ENCODE measurements at regions not wholly inside any gene's neighbourhood (a gene's known extent, or its start where the extent isn't known, plus 50 kb on each side); places are given as distances from the start of the nearest gene placed in this dataset.

GRCh38 chr2:11997142-11997541, 250.7 kb downstream of the LPIN1 start:
- H3K36me3 ChIP-seq (ENCODE audit: low read depth) = no peaks in the 10 kb centered on the region
- ATAC-seq (ENCODE audit: low read depth) = no peak
- H3K27ac ChIP-seq (ENCODE audit: poor library complexity, severe bottlenecking) = peak overlapping the region; percentile 57
- no peak for DNase-seq (ENCODE audit: low spot score)
- TF ChIP-seq CTCF (IDR thresholded peaks at IDR 0.05; ENCODE audit: poor library complexity, severe bottlenecking) = no peak
- H3K27me3 ChIP-seq (ENCODE audit: insufficient read depth, poor library complexity, severe bottlenecking) = no peaks in the 10 kb centered on the region
- H3K9me3 ChIP-seq (ENCODE audit: severe bottlenecking) = no peaks in the 10 kb centered on the region
- H3K4me1 ChIP-seq (ENCODE audit: insufficient read depth, poor library complexity, severe bottlenecking) = peaks cover 15% of the 10 kb centered on the region
- H3K4me3 ChIP-seq (ENCODE audit: severe bottlenecking) = no peak overlapping the region

GRCh38 chr2:11998218-11998617, 251.8 kb downstream of the LPIN1 start:
- Histone ChIP-seq H3K4me1 (ENCODE audit: insufficient read depth, poor library complexity, severe bottlenecking) (peaks cover 15% of the 10 kb centered on the region), H3K36me3 (ENCODE audit: low read depth) (no peaks in the 10 kb centered on the region), H3K27ac (ENCODE audit: poor library complexity, severe bottlenecking) (peak overlapping the region; percentile 15), H3K27me3 (ENCODE audit: insufficient read depth, poor library complexity, severe bottlenecking) (no peaks in the 10 kb centered on the region), H3K4me3 (ENCODE audit: severe bottlenecking) (no peak overlapping the region), H3K9me3 (ENCODE audit: severe bottlenecking) (no peaks in the 10 kb centered on the region)
- ATAC-seq (ENCODE audit: low read depth) = peak; percentile 61; the same call in 1 of the 3 replicates
- no peak for TF ChIP-seq CTCF (IDR thresholded peaks at IDR 0.05; ENCODE audit: poor library complexity, severe bottlenecking)
- DNase-seq (ENCODE audit: low spot score) = no peak

GRCh38 chr2:11998626-11999378, 252.4 kb downstream of the LPIN1 start:
- Histone ChIP-seq H3K27ac (ENCODE audit: poor library complexity, severe bottlenecking) (peak overlapping the region; percentile 15), H3K27me3 (ENCODE audit: insufficient read depth, poor library complexity, severe bottlenecking) (no peaks in the 10 kb centered on the region), H3K9me3 (ENCODE audit: severe bottlenecking) (no peaks in the 10 kb centered on the region), H3K4me3 (ENCODE audit: severe bottlenecking) (no peak overlapping the region), H3K36me3 (ENCODE audit: low read depth) (no peaks in the 10 kb centered on the region), H3K4me1 (ENCODE audit: insufficient read depth, poor library complexity, severe bottlenecking) (peaks cover 15% of the 10 kb centered on the region)
- DNase-seq (ENCODE audit: low spot score) (no peak), ATAC-seq (ENCODE audit: low read depth) (peak; percentile 27; the same call in 1 of the 3 replicates)
- TF ChIP-seq CTCF (IDR thresholded peaks at IDR 0.05; ENCODE audit: poor library complexity, severe bottlenecking) = no peak

GRCh38 chr2:12001621-12002020, 255.2 kb downstream of the LPIN1 start:
- no peak for TF ChIP-seq CTCF (IDR thresholded peaks at IDR 0.05; ENCODE audit: poor library complexity, severe bottlenecking)
- DNase-seq (ENCODE audit: low spot score) (no peak), ATAC-seq (ENCODE audit: low read depth) (no peak)
- Histone ChIP-seq H3K9me3 (ENCODE audit: severe bottlenecking) (no peaks in the 10 kb centered on the region), H3K4me3 (ENCODE audit: severe bottlenecking) (no peak overlapping the region), H3K27me3 (ENCODE audit: insufficient read depth, poor library complexity, severe bottlenecking) (no peaks in the 10 kb centered on the region), H3K27ac (ENCODE audit: poor library complexity, severe bottlenecking) (no peak overlapping the region), H3K4me1 (ENCODE audit: insufficient read depth, poor library complexity, severe bottlenecking) (peaks cover under 1% of the 10 kb centered on the region), H3K36me3 (ENCODE audit: low read depth) (no peaks in the 10 kb centered on the region)

- Histone ChIP-seq H3K9me3 (ENCODE audit: severe bottlenecking) (no peaks in the 10 kb centered on the region), H3K36me3 (ENCODE audit: low read depth) (no peaks in the 10 kb centered on the region), H3K27me3 (ENCODE audit: insufficient read depth, poor library complexity, severe bottlenecking) (no peaks in the 10 kb centered on the region), H3K27ac (ENCODE audit: poor library complexity, severe bottlenecking) (no peak overlapping the region), H3K4me3 (ENCODE audit: severe bottlenecking) (no peak overlapping the region), H3K4me1 (ENCODE audit: insufficient read depth, poor library complexity, severe bottlenecking) (peaks cover 5% of the 10 kb centered on the region)
- no peak for DNase-seq (ENCODE audit: low spot score)
- TF ChIP-seq CTCF (IDR thresholded peaks at IDR 0.05; ENCODE audit: poor library complexity, severe bottlenecking) = no peak
- no peak for ATAC-seq (ENCODE audit: low read depth)
Observed at GRCh38 chr2:12002215-12002614, 255.8 kb downstream of the LPIN1 start.
